ENCODE measurements at regions not wholly inside any gene's neighbourhood (a gene's known extent, or its start where the extent isn't known, plus 50 kb on each side); places are given as distances from the start of the nearest gene placed in this dataset.

DNA sequence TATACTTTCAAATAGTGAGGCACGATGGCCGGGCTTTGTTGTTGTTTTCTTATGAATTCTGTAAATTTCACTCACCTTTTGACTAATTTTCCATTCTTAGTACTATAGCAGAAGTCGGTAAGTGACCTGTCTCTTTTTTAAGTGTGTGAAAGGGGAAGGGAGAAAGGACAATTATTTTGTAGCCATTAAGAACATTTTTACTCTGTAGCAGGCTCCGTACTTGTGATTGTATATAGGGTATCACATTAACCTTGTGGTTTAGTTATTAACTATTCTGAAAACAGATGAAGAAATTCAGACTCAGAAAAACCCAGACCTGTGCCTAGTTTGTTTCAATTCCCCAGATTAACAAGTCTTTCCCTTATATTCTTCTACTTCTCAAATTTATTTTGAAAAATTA, 78.7 kb downstream of the CASP12 start:
- 70 to 77% methylated on average over 4 of the region's 4 CpGs for WGBS, 2 donors
- Histone ChIP-seq H3K27me3 (no peaks in the 10 kb centered on the region), H3K9me3 (no peaks in the 10 kb centered on the region), H3K4me3 (no peak overlapping the region), H3K4me1 (no peaks in the 10 kb centered on the region), H3K27ac (no peak overlapping the region), H3K36me3 (no peaks in the 10 kb centered on the region)
- intact Hi-C loops (cut with DNase I), result no loop called here
- TF ChIP-seq CTCF (IDR thresholded peaks at IDR 0.05) (no peak), POLR2A (IDR thresholded peaks at IDR 0.05) (no peak)
- no peak for DNase-seq

DNA sequence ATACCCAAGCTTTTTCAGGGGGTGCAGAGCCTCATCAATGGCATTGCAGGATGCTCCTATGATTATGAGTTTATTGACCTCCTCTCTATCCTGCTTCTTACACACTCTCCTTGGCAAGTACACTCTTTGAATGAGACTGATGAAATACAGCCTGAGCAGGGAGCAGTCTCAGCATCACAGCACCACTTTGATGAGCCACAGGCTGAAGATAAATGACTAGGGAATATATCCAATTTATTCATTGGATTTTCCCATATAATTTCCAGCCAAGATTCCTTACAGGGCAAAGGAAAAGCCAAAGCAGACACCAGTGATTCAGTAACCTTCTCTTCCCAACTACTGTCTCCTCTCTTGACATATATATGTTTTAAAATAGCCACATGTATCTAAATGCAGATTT, 79.2 kb downstream of the CASP12 start:
- Histone ChIP-seq H3K27ac (no peak overlapping the region), H3K4me1 (no peaks in the 10 kb centered on the region), H3K9me3 (no peaks in the 10 kb centered on the region), H3K4me3 (no peak overlapping the region), H3K27me3 (no peaks in the 10 kb centered on the region), H3K36me3 (no peaks in the 10 kb centered on the region)
- intact Hi-C loops (cut with DNase I), result no loop called here
- no peak for TF ChIP-seq POLR2A (IDR thresholded peaks at IDR 0.05)
- no peak for TF ChIP-seq CTCF (IDR thresholded peaks at IDR 0.05)
- DNase-seq, result no peak

- WGBS, 2 donors, result 73 to 88% methylated on average over 3 of the region's 3 CpGs
- DNase-seq, result no peak
Observed at GRCh38 chr11:104817973-104818372, 80.3 kb downstream of the CASP12 start.

GRCh38 chr11:104813532-104813931, 84.7 kb downstream of the CASP12 start:
- TF ChIP-seq POLR2A (IDR thresholded peaks at IDR 0.05), result no peak
- TF ChIP-seq CTCF (IDR thresholded peaks at IDR 0.05), result no peak
- Histone ChIP-seq H3K27ac (no peak overlapping the region), H3K9me3 (no peaks in the 10 kb centered on the region), H3K4me3 (no peak overlapping the region), H3K4me1 (no peaks in the 10 kb centered on the region), H3K36me3 (no peaks in the 10 kb centered on the region), H3K27me3 (no peaks in the 10 kb centered on the region)
- 63 to 74% methylated on average over 2 of the region's 2 CpGs for WGBS, 2 donors
- intact Hi-C loops (cut with DNase I), result no loop called here
- DNase-seq, result no peak

More at GRCh38 chr11:104817973-104818372, 80.3 kb downstream of the CASP12 start:
- Histone ChIP-seq H3K27ac (no peak overlapping the region), H3K4me3 (no peak overlapping the region), H3K27me3 (no peaks in the 10 kb centered on the region), H3K9me3 (no peaks in the 10 kb centered on the region), H3K4me1 (no peaks in the 10 kb centered on the region), H3K36me3 (no peaks in the 10 kb centered on the region)
- TF ChIP-seq POLR2A (IDR thresholded peaks at IDR 0.05) (no peak), CTCF (IDR thresholded peaks at IDR 0.05) (no peak)
- intact Hi-C loops (cut with DNase I), result no loop called here

DNA sequence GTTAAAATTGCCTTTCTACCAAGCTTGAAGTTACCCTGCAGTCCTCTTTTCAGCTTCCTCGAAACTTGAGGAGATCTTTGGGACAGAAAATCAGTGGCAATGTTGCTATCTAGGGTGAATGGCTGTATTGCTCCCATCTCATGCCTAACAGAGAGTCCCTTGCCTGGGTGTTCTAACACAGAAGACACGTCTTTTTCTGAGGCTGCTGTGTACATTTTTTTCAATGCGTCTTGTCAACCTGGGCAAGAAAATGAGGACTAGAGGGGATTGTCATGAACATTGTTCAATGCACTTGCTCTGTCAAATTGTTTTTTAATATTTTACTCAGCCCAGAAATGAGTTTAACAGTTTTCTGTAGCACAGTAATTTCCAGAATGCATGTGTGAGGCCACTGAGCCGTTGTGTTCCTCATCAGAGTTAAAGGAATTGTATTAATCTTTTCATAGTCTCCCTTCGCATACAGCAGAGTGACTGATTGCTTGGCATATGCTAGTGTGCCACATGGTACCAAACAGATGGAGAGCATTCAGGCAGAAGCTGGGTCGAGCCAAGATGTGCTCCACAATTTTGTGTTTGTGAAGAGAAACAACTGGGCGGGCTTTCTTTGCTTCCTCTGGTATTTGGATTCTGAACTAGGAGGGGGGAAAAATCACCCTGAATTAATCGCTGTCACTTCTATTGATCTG, 86.0 kb downstream of the CASP12 start:
- DNase-seq, result no peak
- H3K27me3 ChIP-seq, result no peaks in the 10 kb centered on the region
- no peaks in the 10 kb centered on the region for H3K9me3 ChIP-seq
- no peak overlapping the region for H3K4me3 ChIP-seq
- intact Hi-C loops (cut with DNase I), result no loop called here
- WGBS, 2 donors, result 73 to 76% methylated on average over 8 of the region's 8 CpGs
- H3K4me1 ChIP-seq, result no peaks in the 10 kb centered on the region
- H3K27ac ChIP-seq, result no peak overlapping the region
- H3K36me3 ChIP-seq, result no peaks in the 10 kb centered on the region
- no peak for TF ChIP-seq CTCF (IDR thresholded peaks at IDR 0.05)
